Hepatocyte (in vitro differentiated cells): ENCODE measurements at regions not wholly inside any gene's neighbourhood (a gene's known extent, or its start where the extent isn't known, plus 50 kb on each side); places are given as distances from the start of the nearest gene placed in this dataset.

ENCODE experiments used
- DNase-seq: peaks from one replicate; pipeline ENCODE4 v3.0.0-alpha.2; 2016; ENCODE audit warnings: low spot score
- H2AFZ ChIP-seq: fragments of 200-600 bp; sonication (generic); 2 replicates; pipeline ENCODE4 v1.6.0; 2016; ENCODE audit warnings: antibody characterized with exemption, mild to moderate bottlenecking
- H3K27ac ChIP-seq: fragments of 200-600 bp; sonication (generic); 2 replicates; pipeline ENCODE4 v1.5.1; 2016; ENCODE audit warnings: mild to moderate bottlenecking
- H3K27me3 ChIP-seq: fragments of 200-600 bp; sonication (generic); 2 replicates; pipeline ENCODE4 v1.6.1; 2016
- H3K36me3 ChIP-seq: fragments of 200-600 bp; sonication (generic); replicated peaks from 2 replicates; pipeline ENCODE4 v1.5.1; 2016; ENCODE audit warnings: low read depth; ENCODE audit not compliant: insufficient read depth
- H3K4me1 ChIP-seq: fragments of 200-600 bp; sonication (generic); 2 replicates; pipeline ENCODE4 v1.5.1; 2016; ENCODE audit warnings: mild to moderate bottlenecking, moderate library complexity; ENCODE audit not compliant: insufficient read depth
- H3K4me2 ChIP-seq: fragments of 200-600 bp; sonication (generic); 2 replicates; pipeline ENCODE4 v1.6.0; 2016
- H3K4me3 ChIP-seq: fragments of 200-600 bp; sonication (generic); 2 replicates; pipeline ENCODE4 v1.5.1; 2016; ENCODE audit warnings: mild to moderate bottlenecking
- H3K79me2 ChIP-seq: fragments of 200-600 bp; sonication (generic); 2 replicates; pipeline ENCODE4 v1.6.0; 2017; ENCODE audit warnings: mild to moderate bottlenecking
- H3K9me2 ChIP-seq: fragments of 200-600 bp; sonication (generic); replicated peaks from 2 replicates; pipeline ENCODE4 v1.6.0; 2017; ENCODE audit warnings: mild to moderate bottlenecking; ENCODE audit not compliant: insufficient read depth
- H3K9me3 ChIP-seq: fragments of 200-600 bp; sonication (generic); 2 replicates; pipeline ENCODE4 v1.5.1; 2016; ENCODE audit warnings: low read depth, mild to moderate bottlenecking
- H4K20me1 ChIP-seq: fragments of 200-600 bp; sonication (generic); 2 replicates; pipeline ENCODE4 v1.6.0; 2016; ENCODE audit warnings: mild to moderate bottlenecking; ENCODE audit not compliant: insufficient read depth, poor library complexity, severe bottlenecking
- EZH2 ChIP-seq: fragments of 200-600 bp; sonication (generic); IDR thresholded peaks from 2 replicates; pipeline ENCODE4 v1.6.1; 2016; ENCODE audit warnings: antibody characterized with exemption, mild to moderate bottlenecking, borderline replicate concordance
- EZH2phosphoT487 ChIP-seq: fragments of 200-600 bp; sonication (generic); IDR thresholded peaks from one replicate; pipeline ENCODE4 v1.6.1; 2018; ENCODE audit warnings: antibody characterized with exemption, mild to moderate bottlenecking, low read depth, moderate library complexity; ENCODE audit not compliant: unreplicated experiment, severe bottlenecking
- WGBS: methylation state at CpG from one replicate; pipeline ENCODE4 v1.1.6; 2016; ENCODE audit warnings: low lambda C conversion rate; ENCODE audit errors: missing lambda C conversion rate; 5-methylcytosine and 5-hydroxymethylcytosine counted together
- TF ChIP-seq, protein P1 (sequence below): fragments of 200-600 bp; sonication (generic); IDR thresholded peaks from 2 replicates; pipeline ENCODE4 v1.5.1; 2016; ENCODE audit warnings: antibody characterized with exemption, mild to moderate bottlenecking; ENCODE audit not compliant: poor library complexity

- Histone ChIP-seq H3K27ac (no peak overlapping the region), H3K4me3 (no peak overlapping the region), H3K27me3 (no peaks in the 10 kb centered on the region), H3K79me2 (no peaks in the 10 kb centered on the region), H3K9me3 (no peaks in the 10 kb centered on the region), H3K9me2 (no peaks in the 10 kb centered on the region), H3K36me3 (no peaks in the 10 kb centered on the region), H3K4me2 (no peak overlapping the region), H3K4me1 (peaks cover 6% of the 10 kb centered on the region), H4K20me1 (no peaks in the 10 kb centered on the region), H2AFZ (no peak overlapping the region)
- DNase-seq: no peak
- TF ChIP-seq EZH2phosphoT487: no peak
- TF ChIP-seq, protein P1, sequence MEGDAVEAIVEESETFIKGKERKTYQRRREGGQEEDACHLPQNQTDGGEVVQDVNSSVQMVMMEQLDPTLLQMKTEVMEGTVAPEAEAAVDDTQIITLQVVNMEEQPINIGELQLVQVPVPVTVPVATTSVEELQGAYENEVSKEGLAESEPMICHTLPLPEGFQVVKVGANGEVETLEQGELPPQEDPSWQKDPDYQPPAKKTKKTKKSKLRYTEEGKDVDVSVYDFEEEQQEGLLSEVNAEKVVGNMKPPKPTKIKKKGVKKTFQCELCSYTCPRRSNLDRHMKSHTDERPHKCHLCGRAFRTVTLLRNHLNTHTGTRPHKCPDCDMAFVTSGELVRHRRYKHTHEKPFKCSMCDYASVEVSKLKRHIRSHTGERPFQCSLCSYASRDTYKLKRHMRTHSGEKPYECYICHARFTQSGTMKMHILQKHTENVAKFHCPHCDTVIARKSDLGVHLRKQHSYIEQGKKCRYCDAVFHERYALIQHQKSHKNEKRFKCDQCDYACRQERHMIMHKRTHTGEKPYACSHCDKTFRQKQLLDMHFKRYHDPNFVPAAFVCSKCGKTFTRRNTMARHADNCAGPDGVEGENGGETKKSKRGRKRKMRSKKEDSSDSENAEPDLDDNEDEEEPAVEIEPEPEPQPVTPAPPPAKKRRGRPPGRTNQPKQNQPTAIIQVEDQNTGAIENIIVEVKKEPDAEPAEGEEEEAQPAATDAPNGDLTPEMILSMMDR: no peak
- no peak for TF ChIP-seq EZH2
- WGBS: 59% methylated on average over 7 of the region's 7 CpGs
Measured at GRCh38 chr10:29962166-29962850, 97.1 kb downstream of the JCAD start.

GRCh38 chr10:29961351-29961750, 98.0 kb downstream of the JCAD start:
- Histone ChIP-seq H3K9me3 (no peaks in the 10 kb centered on the region), H3K4me3 (no peak overlapping the region), H3K9me2 (no peaks in the 10 kb centered on the region), H3K4me1 (peaks cover 8% of the 10 kb centered on the region), H3K27me3 (no peaks in the 10 kb centered on the region), H3K36me3 (no peaks in the 10 kb centered on the region), H3K4me2 (no peak overlapping the region), H3K27ac (no peak overlapping the region), H3K79me2 (no peaks in the 10 kb centered on the region), H4K20me1 (no peaks in the 10 kb centered on the region), H2AFZ (no peak overlapping the region)
- DNase-seq: no peak
- TF ChIP-seq EZH2 (no peak), EZH2phosphoT487 (no peak)
- TF ChIP-seq, protein P1: no peak
- 95% methylated on average over 6 of the region's 6 CpGs for WGBS

GRCh38 chr10:29960261-29960660, 99.1 kb downstream of the JCAD start:
- Histone ChIP-seq H3K4me3 (no peak overlapping the region), H3K9me3 (no peaks in the 10 kb centered on the region), H4K20me1 (no peaks in the 10 kb centered on the region), H3K79me2 (no peaks in the 10 kb centered on the region), H3K36me3 (no peaks in the 10 kb centered on the region), H2AFZ (no peak overlapping the region), H3K27ac (no peak overlapping the region), H3K9me2 (no peaks in the 10 kb centered on the region), H3K27me3 (no peaks in the 10 kb centered on the region), H3K4me2 (no peak overlapping the region), H3K4me1 (peaks cover 8% of the 10 kb centered on the region)
- WGBS: 86% methylated on average over 3 of the region's 3 CpGs
- DNase-seq: no peak
- TF ChIP-seq EZH2: no peak
- TF ChIP-seq, protein P1: no peak
- no peak for TF ChIP-seq EZH2phosphoT487

DNA sequence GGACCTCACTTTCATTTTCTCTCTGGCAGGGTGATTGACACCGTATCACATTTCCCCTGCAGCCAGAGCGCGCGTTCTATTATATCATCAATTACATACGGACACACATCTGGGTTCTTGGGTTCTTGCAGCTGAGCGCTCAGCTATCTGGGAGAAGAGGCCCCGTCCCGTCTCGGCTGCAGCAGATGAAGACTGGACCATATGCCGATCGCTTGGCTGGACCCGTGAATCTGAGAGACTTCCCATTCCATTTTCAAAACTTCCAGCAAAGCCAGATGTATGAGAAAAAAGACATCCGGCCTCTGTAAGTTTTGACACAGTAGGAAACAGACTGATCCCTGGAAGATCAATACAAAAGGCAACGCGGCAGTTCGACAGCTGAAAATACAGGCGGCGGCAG, 99.8 kb downstream of the JCAD start:
- no peaks in the 10 kb centered on the region for H3K27me3 ChIP-seq
- H3K36me3 ChIP-seq: no peaks in the 10 kb centered on the region
- no peak for DNase-seq
- 91% methylated on average over 18 of the region's 18 CpGs for WGBS
- H3K9me2 ChIP-seq: no peaks in the 10 kb centered on the region
- H3K4me1 ChIP-seq: peaks cover 8% of the 10 kb centered on the region
- H2AFZ ChIP-seq: no peak overlapping the region
- no peaks in the 10 kb centered on the region for H3K9me3 ChIP-seq
- H3K4me3 ChIP-seq: no peak overlapping the region
- H3K27ac ChIP-seq: no peak overlapping the region
- H4K20me1 ChIP-seq: no peaks in the 10 kb centered on the region
- TF ChIP-seq, protein P1: no peak
- TF ChIP-seq EZH2: no peak
- no peak for TF ChIP-seq EZH2phosphoT487
- H3K4me2 ChIP-seq: no peak overlapping the region
- H3K79me2 ChIP-seq: no peaks in the 10 kb centered on the region
